Testis (tissue), 2 donors: ENCODE measurements at regions not wholly inside any gene's neighbourhood (a gene's known extent, or its start where the extent isn't known, plus 50 kb on each side); places are given as distances from the start of the nearest gene placed in this dataset.

ENCODE experiments used
- CTCF ChIP-seq, 3 experiments: fragments of 450-650 bp in 2 of 3; fragments of 200-600 bp in 1 of 3; sonication (generic) in 1 of 3; IDR thresholded peaks; one replicate each; pipeline ENCODE4 v1.5.1; 2016 to 2019; ENCODE audit warnings: antibody characterized with exemption in 3 of 3, mild to moderate bottlenecking in 2 of 3, moderate library complexity in 1 of 3
- POLR2A ChIP-seq: fragments of 450-650 bp; IDR thresholded peaks from one replicate; pipeline ENCODE4 v1.6.1; 2017; ENCODE audit warnings: antibody characterized with exemption, mild to moderate bottlenecking, moderate library complexity

- TF ChIP-seq CTCF (IDR thresholded peaks at IDR 0.05) (no peak), POLR2A (no peak)
These were observed 228.5 kb upstream of the ADAMTS3 start for GRCh38 chr4:72797486-72797885.
